Mammary epithelial cell (primary cell): ENCODE measurements at regions not wholly inside any gene's neighbourhood (a gene's known extent, or its start where the extent isn't known, plus 50 kb on each side); places are given as distances from the start of the nearest gene placed in this dataset.

Experiments
- EZH2 ChIP-seq: IDR thresholded peaks from 2 replicates; pipeline ENCODE4 v1.6.1; 2012; ENCODE audit warnings: low read length, inconsistent platforms, borderline replicate concordance
- TF ChIP-seq, protein P1 (sequence below), 2 donors: IDR thresholded peaks in 1 of 2; conservative IDR thresholded peaks in 1 of 2; 2 replicates each; pipeline ENCODE4 v1.5.1; 2011 to 2012; ENCODE audit warnings: inconsistent platforms in 2 of 2, low read length in 2 of 2, mild to moderate bottlenecking in 2 of 2, control low read depth in 1 of 2, low read depth in 1 of 2; ENCODE audit not compliant: insufficient read depth in 1 of 2; ENCODE audit errors: extremely low read depth in 1 of 2

DNA sequence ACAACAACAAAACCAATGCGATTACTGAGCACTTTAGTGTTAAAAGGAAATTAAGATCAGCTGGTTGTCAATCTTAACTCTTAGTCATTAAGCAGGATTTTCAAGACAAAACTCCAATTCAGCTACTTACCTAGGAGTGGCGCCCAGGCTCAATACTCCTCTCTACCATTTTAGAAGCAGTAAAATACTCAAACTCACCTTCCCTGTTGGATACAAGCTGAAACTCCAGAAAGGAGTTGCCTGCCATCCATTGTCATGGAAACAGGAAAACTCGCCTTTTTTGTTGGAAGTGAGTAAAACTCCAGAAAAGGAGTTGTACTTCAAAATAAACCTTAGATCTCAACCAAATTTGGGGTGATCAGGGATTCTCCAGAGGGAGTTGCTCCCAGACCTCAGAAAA lies 127.0 kb upstream of the F3 start:
- TF ChIP-seq, protein P1, sequence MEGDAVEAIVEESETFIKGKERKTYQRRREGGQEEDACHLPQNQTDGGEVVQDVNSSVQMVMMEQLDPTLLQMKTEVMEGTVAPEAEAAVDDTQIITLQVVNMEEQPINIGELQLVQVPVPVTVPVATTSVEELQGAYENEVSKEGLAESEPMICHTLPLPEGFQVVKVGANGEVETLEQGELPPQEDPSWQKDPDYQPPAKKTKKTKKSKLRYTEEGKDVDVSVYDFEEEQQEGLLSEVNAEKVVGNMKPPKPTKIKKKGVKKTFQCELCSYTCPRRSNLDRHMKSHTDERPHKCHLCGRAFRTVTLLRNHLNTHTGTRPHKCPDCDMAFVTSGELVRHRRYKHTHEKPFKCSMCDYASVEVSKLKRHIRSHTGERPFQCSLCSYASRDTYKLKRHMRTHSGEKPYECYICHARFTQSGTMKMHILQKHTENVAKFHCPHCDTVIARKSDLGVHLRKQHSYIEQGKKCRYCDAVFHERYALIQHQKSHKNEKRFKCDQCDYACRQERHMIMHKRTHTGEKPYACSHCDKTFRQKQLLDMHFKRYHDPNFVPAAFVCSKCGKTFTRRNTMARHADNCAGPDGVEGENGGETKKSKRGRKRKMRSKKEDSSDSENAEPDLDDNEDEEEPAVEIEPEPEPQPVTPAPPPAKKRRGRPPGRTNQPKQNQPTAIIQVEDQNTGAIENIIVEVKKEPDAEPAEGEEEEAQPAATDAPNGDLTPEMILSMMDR (conservative IDR thresholded peaks at IDR 0.05 in 1 of 2, IDR thresholded peaks at IDR 0.05 in 1 of 2; ENCODE audit: extremely low read depth in 1 of 2, insufficient read depth in 1 of 2, low read depth in 1 of 2, low read length in 2 of 2), result no peak
- TF ChIP-seq EZH2, result no peak
